Memory B cell (primary cell): ENCODE measurements at regions not wholly inside any gene's neighbourhood (a gene's known extent, or its start where the extent isn't known, plus 50 kb on each side); places are given as distances from the start of the nearest gene placed in this dataset.

Experiments
- ATAC-seq: fragments of 150-1000 bp; cut with Tn5 transposase; 2 replicates; pipeline ENCODE4 v1.10.0; 2021; ENCODE audit warnings: low read depth, mild to moderate bottlenecking, moderate library complexity
- DNase-seq, 2 donors: peaks; one replicate each; pipeline ENCODE4 v3.0.0; 2022; ENCODE audit warnings: low spot score in 2 of 2
- H3K27ac Mint-ChIP-seq: one replicate; pipeline ENCODE4 v1.8.0; 2022; ENCODE audit warnings: mild to moderate bottlenecking, moderate library complexity, mixed read lengths
- H3K27me3 Mint-ChIP-seq: one replicate; pipeline ENCODE4 v1.8.0; 2022; ENCODE audit warnings: mixed read lengths
- H3K36me3 Mint-ChIP-seq: one replicate; pipeline ENCODE4 v1.8.0; 2022; ENCODE audit warnings: mild to moderate bottlenecking, mixed read lengths
- H3K4me1 Mint-ChIP-seq: one replicate; pipeline ENCODE4 v1.8.0; 2022; ENCODE audit warnings: mixed read lengths
- H3K4me3 Mint-ChIP-seq: one replicate; pipeline ENCODE4 v1.8.0; 2022; ENCODE audit warnings: mild to moderate bottlenecking, moderate library complexity, mixed read lengths
- H3K9me3 Mint-ChIP-seq: one replicate; pipeline ENCODE4 v1.8.0; 2022; ENCODE audit warnings: mixed read lengths

- Mint-ChIP-seq H3K27ac (no peak overlapping the region), H3K4me3 (no peak overlapping the region), H3K27me3 (peaks cover 2% of the 10 kb centered on the region), H3K36me3 (no peaks in the 10 kb centered on the region), H3K9me3 (peaks cover 4% of the 10 kb centered on the region), H3K4me1 (no peaks in the 10 kb centered on the region)
- no peak for DNase-seq
- ATAC-seq, result no peak
These were observed 885.2 kb downstream of the DCDC2C start for GRCh38 chr2:4588606-4589005.

- no peak for ATAC-seq
- H3K27ac Mint-ChIP-seq, result no peak overlapping the region
- H3K36me3 Mint-ChIP-seq, result no peaks in the 10 kb centered on the region
- H3K4me1 Mint-ChIP-seq, result no peaks in the 10 kb centered on the region
- H3K9me3 Mint-ChIP-seq, result peaks cover 3% of the 10 kb centered on the region
- no peak overlapping the region for H3K4me3 Mint-ChIP-seq
- DNase-seq, result no peak
- peaks cover 2% of the 10 kb centered on the region for H3K27me3 Mint-ChIP-seq
These were observed 887.9 kb downstream of the DCDC2C start for GRCh38 chr2:4591261-4591660.

GRCh38 chr2:4597400-4597799 lies 894.0 kb downstream of the DCDC2C start:
- no peaks in the 10 kb centered on the region for H3K36me3 Mint-ChIP-seq
- no peak for ATAC-seq
- no peaks in the 10 kb centered on the region for H3K4me1 Mint-ChIP-seq

GRCh38 chr2:4604767-4605166 lies 901.4 kb downstream of the DCDC2C start:
- DNase-seq (no peak), ATAC-seq (no peak)
- peaks cover 3% of the 10 kb centered on the region for H3K9me3 Mint-ChIP-seq
- no peak overlapping the region for H3K4me3 Mint-ChIP-seq
- H3K4me1 Mint-ChIP-seq, result no peaks in the 10 kb centered on the region
- H3K27ac Mint-ChIP-seq, result no peak overlapping the region
- no peaks in the 10 kb centered on the region for H3K36me3 Mint-ChIP-seq
- H3K27me3 Mint-ChIP-seq, result no peaks in the 10 kb centered on the region

More at GRCh38 chr2:4597400-4597799, 894.0 kb downstream of the DCDC2C start:
- Mint-ChIP-seq H3K9me3 (peaks cover 2% of the 10 kb centered on the region), H3K4me3 (no peak overlapping the region), H3K27ac (no peak overlapping the region), H3K27me3 (peaks cover 1% of the 10 kb centered on the region)
- no peak for DNase-seq

- H3K36me3 Mint-ChIP-seq, result no peaks in the 10 kb centered on the region
- no peaks in the 10 kb centered on the region for H3K27me3 Mint-ChIP-seq
- no peak for ATAC-seq
- H3K4me1 Mint-ChIP-seq, result no peaks in the 10 kb centered on the region
- DNase-seq, result no peak
- no peak overlapping the region for H3K27ac Mint-ChIP-seq
- peaks cover 5% of the 10 kb centered on the region for H3K9me3 Mint-ChIP-seq
- no peak overlapping the region for H3K4me3 Mint-ChIP-seq
These were observed 914.8 kb downstream of the DCDC2C start for GRCh38 chr2:4618141-4618540.

GRCh38 chr2:4618630-4619228 lies 915.4 kb downstream of the DCDC2C start:
- Mint-ChIP-seq H3K36me3 (no peaks in the 10 kb centered on the region), H3K4me3 (no peak overlapping the region), H3K9me3 (peaks cover 8% of the 10 kb centered on the region), H3K4me1 (no peaks in the 10 kb centered on the region), H3K27ac (no peak overlapping the region), H3K27me3 (no peaks in the 10 kb centered on the region)
- ATAC-seq, result no peak
- no peak for DNase-seq

GRCh38 chr2:4628998-4629501 lies 925.7 kb downstream of the DCDC2C start:
- DNase-seq, result no peak
- H3K4me3 Mint-ChIP-seq, result no peak overlapping the region
- peaks cover 4% of the 10 kb centered on the region for H3K9me3 Mint-ChIP-seq
- no peak overlapping the region for H3K27ac Mint-ChIP-seq
- no peaks in the 10 kb centered on the region for H3K36me3 Mint-ChIP-seq
- H3K27me3 Mint-ChIP-seq, result no peaks in the 10 kb centered on the region
- ATAC-seq, result no peak
- no peaks in the 10 kb centered on the region for H3K4me1 Mint-ChIP-seq

GRCh38 chr2:4635289-4635688 lies 931.9 kb downstream of the DCDC2C start:
- Mint-ChIP-seq H3K4me1 (no peaks in the 10 kb centered on the region), H3K36me3 (no peaks in the 10 kb centered on the region), H3K4me3 (no peak overlapping the region), H3K27ac (no peak overlapping the region), H3K27me3 (no peaks in the 10 kb centered on the region), H3K9me3 (peaks cover 1% of the 10 kb centered on the region)
- no peak for DNase-seq
- ATAC-seq, result no peak

GRCh38 chr2:4653991-4654390 lies 950.6 kb downstream of the DCDC2C start:
- Mint-ChIP-seq H3K4me1 (peaks cover 11% of the 10 kb centered on the region), H3K27me3 (no peaks in the 10 kb centered on the region), H3K9me3 (peaks cover 3% of the 10 kb centered on the region), H3K4me3 (no peak overlapping the region), H3K27ac (no peak overlapping the region), H3K36me3 (no peaks in the 10 kb centered on the region)
- ATAC-seq (peak; percentile 61), DNase-seq (no peak)

GRCh38 chr2:4656326-4656725 lies 953.0 kb downstream of the DCDC2C start:
- H3K36me3 Mint-ChIP-seq, result no peaks in the 10 kb centered on the region
- peaks cover 11% of the 10 kb centered on the region for H3K4me1 Mint-ChIP-seq
- peaks cover 3% of the 10 kb centered on the region for H3K9me3 Mint-ChIP-seq
- ATAC-seq, result no peak
- H3K4me3 Mint-ChIP-seq, result no peak overlapping the region
- H3K27me3 Mint-ChIP-seq, result no peaks in the 10 kb centered on the region
- H3K27ac Mint-ChIP-seq, result no peak overlapping the region
- no peak for DNase-seq

- H3K27ac Mint-ChIP-seq, result no peak overlapping the region
- no peaks in the 10 kb centered on the region for H3K27me3 Mint-ChIP-seq
- DNase-seq (no peak), ATAC-seq (no peak)
- no peaks in the 10 kb centered on the region for H3K4me1 Mint-ChIP-seq
- peaks cover 5% of the 10 kb centered on the region for H3K9me3 Mint-ChIP-seq
- H3K4me3 Mint-ChIP-seq, result no peak overlapping the region
- H3K36me3 Mint-ChIP-seq, result no peaks in the 10 kb centered on the region
These were observed 958.9 kb downstream of the DCDC2C start for GRCh38 chr2:4662161-4662779.

GRCh38 chr2:4668381-4668780 lies 965.0 kb downstream of the DCDC2C start:
- H3K27me3 Mint-ChIP-seq, result no peaks in the 10 kb centered on the region
- H3K4me3 Mint-ChIP-seq, result no peak overlapping the region
- DNase-seq (no peak), ATAC-seq (no peak)
- H3K36me3 Mint-ChIP-seq, result no peaks in the 10 kb centered on the region
- H3K4me1 Mint-ChIP-seq, result no peaks in the 10 kb centered on the region
- no peak overlapping the region for H3K27ac Mint-ChIP-seq
- peaks cover 11% of the 10 kb centered on the region for H3K9me3 Mint-ChIP-seq

GRCh38 chr2:4670331-4670730 lies 967.0 kb downstream of the DCDC2C start:
- Mint-ChIP-seq H3K4me1 (peaks cover 2% of the 10 kb centered on the region), H3K27me3 (no peaks in the 10 kb centered on the region), H3K4me3 (no peak overlapping the region), H3K27ac (no peak overlapping the region), H3K36me3 (no peaks in the 10 kb centered on the region), H3K9me3 (peaks cover 10% of the 10 kb centered on the region)
- no peak for DNase-seq
- no peak for ATAC-seq

- H3K36me3 Mint-ChIP-seq, result no peaks in the 10 kb centered on the region
- no peak overlapping the region for H3K4me3 Mint-ChIP-seq
- H3K9me3 Mint-ChIP-seq, result peaks cover 8% of the 10 kb centered on the region
- DNase-seq (no peak), ATAC-seq (no peak)
- peaks cover 2% of the 10 kb centered on the region for H3K4me1 Mint-ChIP-seq
- no peak overlapping the region for H3K27ac Mint-ChIP-seq
- no peaks in the 10 kb centered on the region for H3K27me3 Mint-ChIP-seq
These were observed 969.7 kb downstream of the DCDC2C start for GRCh38 chr2:4673025-4673489.

- peak; percentile 9 to 14 for DNase-seq
- no peaks in the 10 kb centered on the region for H3K36me3 Mint-ChIP-seq
- H3K4me3 Mint-ChIP-seq, result no peak overlapping the region
- peaks cover 2% of the 10 kb centered on the region for H3K4me1 Mint-ChIP-seq
- peaks cover 8% of the 10 kb centered on the region for H3K9me3 Mint-ChIP-seq
- H3K27ac Mint-ChIP-seq, result no peak overlapping the region
- no peaks in the 10 kb centered on the region for H3K27me3 Mint-ChIP-seq
- peak; percentile 84 for ATAC-seq
These were observed 970.6 kb downstream of the DCDC2C start for GRCh38 chr2:4674007-4674406.
